ENCODE measurements at regions not wholly inside any gene's neighbourhood (a gene's known extent, or its start where the extent isn't known, plus 50 kb on each side); places are given as distances from the start of the nearest gene placed in this dataset.

GRCh38 chr1:72485801-72486200 is 203.5 kb upstream of the NEGR1 start:
- TF ChIP-seq GATA2 (IDR thresholded peaks at IDR 0.05; ENCODE audit: low read depth, low read length), result no peak
- no peak for TF ChIP-seq GATA3 (IDR thresholded peaks at IDR 0.05; ENCODE audit: low read depth, low read length)

Data from SH-SY5Y (cell line).